RWPE2 (cell line): ENCODE measurements at regions not wholly inside any gene's neighbourhood (a gene's known extent, or its start where the extent isn't known, plus 50 kb on each side); places are given as distances from the start of the nearest gene placed in this dataset.
"Not testable (repeated sequence)": the region's sequence is repeated elsewhere in the genome, so short reads cannot be mapped to it uniquely, and the experiment has no call there.

Experiments
- ATAC-seq: fragments of 200-7000 bp; cut with Tn5 transposase; 3 replicates; pipeline ENCODE4 v1.9.1; 2021; ENCODE audit warnings: low read depth
- DNase-seq: peaks from one replicate; pipeline ENCODE4 v3.0.0-alpha.2; 2020; ENCODE audit warnings: low spot score
- H3K27ac ChIP-seq: fragments of 450-650 bp; 2 replicates; pipeline ENCODE4 v1.5.1; 2017; ENCODE audit warnings: mild to moderate bottlenecking; ENCODE audit not compliant: poor library complexity, severe bottlenecking
- H3K27me3 ChIP-seq: fragments of 250-450 bp; sonication (Bioruptor Pico); 2 replicates; pipeline ENCODE4 v1.5.1; 2021; ENCODE audit warnings: mild to moderate bottlenecking, moderate library complexity; ENCODE audit not compliant: insufficient read depth, poor library complexity, severe bottlenecking
- H3K36me3 ChIP-seq: fragments of 250-450 bp; sonication (Bioruptor Pico); 2 replicates; pipeline ENCODE4 v1.5.1; 2020; ENCODE audit warnings: low read depth, mild to moderate bottlenecking, moderate library complexity
- H3K4me1 ChIP-seq: fragments of 250-450 bp; sonication (Bioruptor Pico); 2 replicates; pipeline ENCODE4 v1.5.1; 2021; ENCODE audit warnings: mild to moderate bottlenecking, moderate library complexity; ENCODE audit not compliant: insufficient read depth, poor library complexity, severe bottlenecking
- H3K4me3 ChIP-seq: fragments of 250-450 bp; sonication (Bioruptor Pico); 2 replicates; pipeline ENCODE4 v1.5.1; 2021; ENCODE audit warnings: mild to moderate bottlenecking, moderate library complexity; ENCODE audit not compliant: severe bottlenecking
- H3K9me3 ChIP-seq: fragments of 250-450 bp; sonication (Bioruptor Pico); 2 replicates; pipeline ENCODE4 v1.5.1; 2021; ENCODE audit warnings: mild to moderate bottlenecking, moderate library complexity; ENCODE audit not compliant: severe bottlenecking
- CTCF ChIP-seq: fragments of 450-650 bp; IDR thresholded peaks from one replicate; pipeline ENCODE4 v1.5.1; 2017; ENCODE audit warnings: mild to moderate bottlenecking, moderate library complexity; ENCODE audit not compliant: poor library complexity, severe bottlenecking

DNA sequence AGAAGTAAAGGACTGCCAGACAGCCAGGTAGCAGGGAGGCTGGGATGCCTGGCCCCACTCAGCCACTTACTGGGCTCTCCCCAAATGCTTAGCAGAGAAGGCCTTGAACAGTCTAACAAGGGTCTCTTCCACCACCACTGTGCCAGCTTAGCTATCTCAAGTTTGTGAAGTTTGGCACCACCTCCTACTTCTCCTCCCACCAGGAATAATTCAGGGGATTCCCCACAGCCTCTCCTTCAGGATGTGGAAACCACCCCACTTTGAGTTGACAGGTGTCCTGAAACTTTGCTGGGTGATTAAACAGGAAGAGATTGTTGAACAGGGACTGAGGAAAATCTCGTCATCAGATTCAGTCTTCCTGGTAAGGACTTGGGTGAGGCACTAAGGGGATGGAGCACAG, 59.4 kb upstream of the ATP1B1 start:
- Histone ChIP-seq H3K4me1 (no peaks in the 10 kb centered on the region), H3K27me3 (no peaks in the 10 kb centered on the region), H3K27ac (no peak overlapping the region), H3K4me3 (no peak overlapping the region), H3K9me3 (no peaks in the 10 kb centered on the region), H3K36me3 (no peaks in the 10 kb centered on the region)
- ATAC-seq (no peak), DNase-seq (no peak)
- TF ChIP-seq CTCF: no peak

- Histone ChIP-seq H3K27me3 (no peaks in the 10 kb centered on the region), H3K36me3 (no peaks in the 10 kb centered on the region), H3K4me1 (no peaks in the 10 kb centered on the region), H3K9me3 (no peaks in the 10 kb centered on the region), H3K4me3 (no peak overlapping the region), H3K27ac (no peak overlapping the region)
- DNase-seq: no peak
- no peak for TF ChIP-seq CTCF
- no peak for ATAC-seq
Measured at GRCh38 chr1:169048043-169048442, 58.4 kb upstream of the ATP1B1 start.

DNA sequence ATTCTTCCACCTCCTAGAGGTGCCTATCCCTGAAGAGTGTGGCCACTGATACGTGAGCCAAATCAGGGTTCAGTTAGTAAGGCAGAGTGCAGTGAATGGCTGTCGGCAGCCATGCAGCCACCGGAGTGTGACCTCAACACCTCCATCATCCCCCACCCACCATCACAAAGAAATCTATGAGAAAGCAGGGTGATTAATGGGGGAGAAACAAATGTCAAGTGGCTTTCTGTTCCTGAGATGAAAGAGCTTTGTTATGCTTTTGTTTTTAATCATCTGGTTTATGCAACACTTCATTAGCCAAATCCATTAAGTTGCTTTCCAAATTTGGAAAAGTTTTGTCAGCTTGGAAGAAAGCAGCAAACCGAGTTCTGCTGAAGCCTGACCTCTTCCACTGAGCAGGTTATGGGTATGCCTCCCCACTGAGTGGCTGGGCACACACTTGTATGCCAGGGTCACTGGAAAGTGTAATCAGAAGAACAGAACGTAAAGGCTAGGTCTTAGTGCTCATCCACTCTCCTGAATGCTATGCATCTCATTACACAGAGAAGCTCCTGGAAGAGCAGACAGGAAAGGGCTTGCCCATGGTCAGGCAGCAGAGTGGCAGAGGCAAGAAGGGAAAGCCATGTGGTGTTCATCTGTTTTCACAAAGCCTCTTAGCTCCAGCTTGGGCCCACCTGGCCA, 57.1 kb upstream of the ATP1B1 start:
- H3K4me3 ChIP-seq: no peak overlapping the region
- no peaks in the 10 kb centered on the region for H3K9me3 ChIP-seq
- no peaks in the 10 kb centered on the region for H3K36me3 ChIP-seq
- no peak overlapping the region for H3K27ac ChIP-seq
- no peak for ATAC-seq
- no peak for DNase-seq
- no peaks in the 10 kb centered on the region for H3K4me1 ChIP-seq
- TF ChIP-seq CTCF: no peak
- no peaks in the 10 kb centered on the region for H3K27me3 ChIP-seq

DNA sequence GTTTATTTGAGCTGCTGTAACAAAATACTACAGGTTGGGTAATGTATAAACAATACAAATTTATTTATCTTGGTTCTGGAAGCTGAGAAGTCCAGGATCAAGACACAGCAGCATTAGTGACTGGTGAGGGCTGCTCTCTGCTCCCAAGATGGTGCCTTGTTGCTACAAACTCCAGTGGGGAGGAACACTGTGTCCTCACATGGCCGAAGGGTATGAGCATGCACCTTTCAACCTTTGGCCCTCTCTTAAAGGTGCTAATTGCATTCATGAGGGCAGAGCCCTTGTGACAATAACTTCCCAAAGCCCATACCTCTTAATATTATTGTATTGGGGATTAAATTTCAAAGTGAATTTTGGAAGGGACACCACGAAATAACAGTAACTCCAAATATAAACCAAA, 55.3 kb upstream of the ATP1B1 start:
- H3K4me1 ChIP-seq: no peaks in the 10 kb centered on the region
- no peaks in the 10 kb centered on the region for H3K27me3 ChIP-seq
- ATAC-seq: no peak

DNA sequence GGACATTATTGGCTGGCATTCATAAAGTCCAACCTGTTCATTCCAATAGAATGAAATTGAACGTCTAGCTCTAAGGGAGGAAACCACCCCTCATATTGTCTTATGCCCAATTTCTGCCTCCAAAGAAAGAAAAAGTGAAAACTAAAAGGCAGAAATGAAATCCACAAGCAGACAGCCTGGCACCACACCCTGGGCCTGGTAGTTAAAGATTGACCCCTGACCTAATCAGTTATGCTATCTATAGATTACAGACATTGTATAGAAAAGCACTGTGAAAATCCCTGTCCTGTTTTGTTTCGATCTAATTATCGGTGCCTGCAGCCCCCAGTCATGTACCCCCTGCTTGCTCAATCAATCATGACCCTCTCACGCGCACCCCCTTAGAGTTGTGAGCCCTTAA, 54.3 kb upstream of the ATP1B1 start:
- not testable (repeated sequence) for H3K27me3 ChIP-seq, H3K4me3 ChIP-seq, ATAC-seq, H3K4me1 ChIP-seq, H3K9me3 ChIP-seq, H3K36me3 ChIP-seq, H3K27ac ChIP-seq, DNase-seq

More for the DNA sequence above, 55.3 kb upstream of the ATP1B1 start:
- DNase-seq: no peak
- H3K4me3 ChIP-seq: no peak overlapping the region
- TF ChIP-seq CTCF: no peak
- no peaks in the 10 kb centered on the region for H3K36me3 ChIP-seq
- no peak overlapping the region for H3K27ac ChIP-seq
- H3K9me3 ChIP-seq: no peaks in the 10 kb centered on the region
